ENCODE measurements at regions not wholly inside any gene's neighbourhood (a gene's known extent, or its start where the extent isn't known, plus 50 kb on each side); places are given as distances from the start of the nearest gene placed in this dataset.
A peak's percentile ranks its signal among the peaks of the same experiment; 100 is the strongest.

DNA sequence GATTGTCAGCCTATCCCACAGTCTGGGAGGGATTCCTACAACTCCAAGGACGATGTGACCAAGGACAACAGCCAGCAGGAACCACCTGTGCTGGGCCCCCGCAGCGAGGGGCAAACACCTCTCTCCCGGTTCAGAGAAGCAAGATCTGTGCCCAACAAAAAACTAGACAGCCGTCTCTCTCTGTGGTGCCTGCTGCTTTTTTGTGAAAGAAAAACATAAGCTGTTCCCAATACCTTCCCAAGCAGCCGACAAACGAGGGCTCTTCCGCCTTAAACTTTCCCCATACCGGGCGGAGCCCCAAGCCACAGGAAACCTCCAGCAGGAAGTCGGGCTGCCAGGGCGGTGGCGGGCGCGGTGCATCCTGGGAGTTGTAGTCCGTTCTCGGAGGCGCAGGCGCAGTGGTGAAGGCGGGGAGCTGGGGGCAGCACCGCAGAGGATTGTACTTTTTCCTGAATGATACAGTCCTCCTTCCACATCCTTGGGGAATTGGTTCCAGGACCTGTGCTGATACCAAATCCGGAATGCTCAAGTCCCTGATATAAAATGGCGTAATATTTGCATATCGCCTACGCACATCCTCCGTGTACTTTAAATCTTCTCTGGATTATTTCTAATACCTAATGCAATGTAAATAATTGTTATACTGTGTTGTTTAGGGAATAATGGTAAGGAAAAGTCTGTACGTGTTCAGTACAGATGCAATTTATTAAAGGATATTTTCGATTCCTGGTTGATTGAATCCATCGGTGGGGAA lies 63.1 kb upstream of the IRF2 start:
- Mint-ChIP-seq H3K4me3 (peak overlapping the region; percentile 93 to 98 (median 94)), H3K4me1 (peaks cover 46 to 53% of the 10 kb centered on the region in 2 donors), H3K27ac (peak overlapping the region; percentile 93 to 100 (median 98)), H3K9me3 (no peaks in the 10 kb centered on the region), H3K27me3 (ENCODE audit: low read depth in 3 of 3) (peaks cover 5 to 7% (median 7%) of the 10 kb centered on the region in 3 donors), H3K36me3 (no peaks in the 10 kb centered on the region)
- DNase-seq, result peak; percentile 92

- H3K4me1 Mint-ChIP-seq, result peaks cover 46 to 53% of the 10 kb centered on the region in 2 donors
- no peaks in the 10 kb centered on the region for H3K9me3 Mint-ChIP-seq
- peaks cover 3 to 7% (median 7%) of the 10 kb centered on the region in 3 donors for H3K27me3 Mint-ChIP-seq (ENCODE audit: low read depth in 3 of 3)
- peak overlapping the region; percentile 93 to 100 (median 98) for H3K27ac Mint-ChIP-seq
- DNase-seq, result peak in 2 of 3 donors; percentile 11 to 17
- H3K4me3 Mint-ChIP-seq, result peak overlapping the region; percentile 93 to 98 (median 94)
- H3K36me3 Mint-ChIP-seq, result no peaks in the 10 kb centered on the region
These were observed 62.5 kb upstream of the IRF2 start for GRCh38 chr4:184536881-184537248.

GRCh38 chr4:184536065-184536880 lies 61.9 kb upstream of the IRF2 start:
- Mint-ChIP-seq H3K27ac (peak overlapping the region; percentile 93 to 100 (median 98)), H3K27me3 (ENCODE audit: low read depth in 3 of 3) (peaks cover 3 to 7% (median 7%) of the 10 kb centered on the region in 3 donors), H3K36me3 (no peaks in the 10 kb centered on the region), H3K4me3 (peak overlapping the region; percentile 93 to 98 (median 94)), H3K9me3 (no peaks in the 10 kb centered on the region), H3K4me1 (peaks cover 46 to 53% of the 10 kb centered on the region in 2 donors)
- DNase-seq, result no peak

GRCh38 chr4:184534511-184535391 lies 60.4 kb upstream of the IRF2 start:
- no peaks in the 10 kb centered on the region for H3K36me3 Mint-ChIP-seq
- no peaks in the 10 kb centered on the region for H3K9me3 Mint-ChIP-seq
- H3K27ac Mint-ChIP-seq, result peak overlapping the region; percentile 87 to 100 (median 97)
- DNase-seq, result peak; percentile 34 to 51 (median 40)
- H3K4me1 Mint-ChIP-seq, result peaks cover 46 to 53% of the 10 kb centered on the region in 2 donors
- peaks cover 3 to 9% (median 7%) of the 10 kb centered on the region in 3 donors for H3K27me3 Mint-ChIP-seq (ENCODE audit: low read depth in 3 of 3)
- H3K4me3 Mint-ChIP-seq, result peak overlapping the region; percentile 68 to 84 (median 77)

- DNase-seq, result no peak
- Mint-ChIP-seq H3K9me3 (no peaks in the 10 kb centered on the region), H3K27me3 (ENCODE audit: low read depth in 3 of 3) (peaks cover 3 to 9% (median 7%) of the 10 kb centered on the region in 3 donors), H3K36me3 (no peaks in the 10 kb centered on the region), H3K4me3 (peak overlapping the region in 2 of 5 donors; percentile 18 to 50), H3K4me1 (peaks cover 46 to 53% of the 10 kb centered on the region in 2 donors), H3K27ac (peak overlapping the region; percentile 53 to 99 (median 86))
These were observed 59.6 kb upstream of the IRF2 start for GRCh38 chr4:184533908-184534307.

GRCh38 chr4:184531008-184531407 lies 56.7 kb upstream of the IRF2 start:
- Mint-ChIP-seq H3K27ac (peak overlapping the region in 1 of 6 donors; percentile 19), H3K9me3 (peaks cover 0 to 2% (median 0%) of the 10 kb centered on the region in 6 donors), H3K4me1 (peaks cover 29 to 33% of the 10 kb centered on the region in 2 donors), H3K36me3 (no peaks in the 10 kb centered on the region), H3K4me3 (no peak overlapping the region), H3K27me3 (ENCODE audit: low read depth in 3 of 3) (peaks cover 0 to 2% (median 0%) of the 10 kb centered on the region in 3 donors)
- DNase-seq, result no peak

DNA sequence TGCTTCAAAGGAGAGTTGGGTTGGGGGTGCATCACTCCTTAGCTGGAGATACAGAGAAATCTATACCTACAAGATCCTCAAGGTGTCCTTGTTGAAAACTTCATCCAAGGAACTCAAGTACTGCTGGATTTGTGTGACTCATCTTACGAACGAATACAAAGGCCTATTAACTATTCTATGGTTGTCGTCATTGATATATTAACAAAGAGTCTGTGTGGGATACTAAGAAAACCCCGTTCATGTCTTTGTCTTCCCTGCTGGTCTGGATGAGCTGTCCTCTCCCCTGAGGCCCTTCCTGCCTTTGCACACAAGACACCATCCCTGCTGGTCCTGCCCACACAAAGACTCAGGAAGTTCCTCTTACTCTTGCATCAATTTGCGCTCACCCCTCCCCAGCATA lies 54.9 kb upstream of the IRF2 start:
- no peak overlapping the region for H3K4me3 Mint-ChIP-seq
- H3K27ac Mint-ChIP-seq, result no peak overlapping the region
- no peak for DNase-seq
- peaks cover 0 to 17% (median 9%) of the 10 kb centered on the region in 6 donors for H3K9me3 Mint-ChIP-seq
- peaks cover 0 to 5% (median 4%) of the 10 kb centered on the region in 3 donors for H3K27me3 Mint-ChIP-seq (ENCODE audit: low read depth in 3 of 3)
- peaks cover 5 to 9% (median 7%) of the 10 kb centered on the region in 3 donors for H3K36me3 Mint-ChIP-seq
- H3K4me1 Mint-ChIP-seq, result peaks cover 12 to 15% of the 10 kb centered on the region in 2 donors

GRCh38 chr4:184528713-184529112 lies 54.4 kb upstream of the IRF2 start:
- peaks cover 7 to 12% of the 10 kb centered on the region in 2 donors for H3K4me1 Mint-ChIP-seq
- H3K9me3 Mint-ChIP-seq, result peaks cover 0 to 20% (median 9%) of the 10 kb centered on the region in 6 donors
- no peak for DNase-seq
- H3K4me3 Mint-ChIP-seq, result no peak overlapping the region
- peaks cover 0 to 8% (median 6%) of the 10 kb centered on the region in 3 donors for H3K27me3 Mint-ChIP-seq (ENCODE audit: low read depth in 3 of 3)
- H3K27ac Mint-ChIP-seq, result no peak overlapping the region
- H3K36me3 Mint-ChIP-seq, result peaks cover 5 to 9% (median 9%) of the 10 kb centered on the region in 3 donors

GRCh38 chr4:184528051-184528450 lies 53.7 kb upstream of the IRF2 start:
- H3K9me3 Mint-ChIP-seq, result peaks cover 0 to 20% (median 9%) of the 10 kb centered on the region in 6 donors
- peaks cover 0 to 9% (median 7%) of the 10 kb centered on the region in 3 donors for H3K27me3 Mint-ChIP-seq (ENCODE audit: low read depth in 3 of 3)
- peaks cover 5 to 9% (median 9%) of the 10 kb centered on the region in 3 donors for H3K36me3 Mint-ChIP-seq
- H3K4me3 Mint-ChIP-seq, result no peak overlapping the region
- H3K27ac Mint-ChIP-seq, result no peak overlapping the region
- no peak for DNase-seq
- H3K4me1 Mint-ChIP-seq, result peaks cover under 1 to 5% of the 10 kb centered on the region in 2 donors

GRCh38 chr4:184526228-184526627 lies 51.9 kb upstream of the IRF2 start:
- no peak overlapping the region for H3K27ac Mint-ChIP-seq
- no peak overlapping the region for H3K4me3 Mint-ChIP-seq
- H3K9me3 Mint-ChIP-seq, result peaks cover 0 to 20% (median 9%) of the 10 kb centered on the region in 6 donors
- H3K4me1 Mint-ChIP-seq, result no peaks in the 10 kb centered on the region
- H3K36me3 Mint-ChIP-seq, result peaks cover 5 to 9% (median 9%) of the 10 kb centered on the region in 3 donors
- H3K27me3 Mint-ChIP-seq (ENCODE audit: low read depth in 3 of 3), result peaks cover 0 to 9% (median 7%) of the 10 kb centered on the region in 3 donors
- no peak for DNase-seq

Measured in immature natural killer cell (primary cell).